NCI-H2227 (cell line): ENCODE measurements at regions not wholly inside any gene's neighbourhood (a gene's known extent, or its start where the extent isn't known, plus 50 kb on each side); places are given as distances from the start of the nearest gene placed in this dataset.

Experiments used
- DNase-seq: peaks from one replicate; lab custom pipeline; 2025; ENCODE audit not compliant: unreplicated experiment; lab: John Stamatoyannopoulos, UW

DNA sequence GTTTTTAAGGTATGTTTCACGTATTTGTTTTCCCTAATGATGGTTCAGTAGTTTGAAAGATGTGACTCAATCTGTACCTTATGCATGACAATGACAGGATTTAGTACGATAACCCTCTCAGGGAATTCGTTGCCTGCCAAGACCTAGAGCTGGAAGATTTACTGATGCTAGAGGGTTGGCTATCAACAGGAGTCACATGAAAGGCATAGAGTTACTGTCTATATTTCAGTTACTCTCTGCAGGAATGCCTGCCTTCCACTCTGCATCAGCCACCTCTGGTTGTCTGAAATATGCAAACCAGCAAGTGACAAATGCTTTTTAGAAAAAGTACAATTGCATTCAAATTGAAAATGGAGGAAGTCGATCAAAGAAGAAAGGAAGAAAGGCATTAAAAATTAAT is 276.3 kb upstream of the RAG2 start:
- no peak for DNase-seq

DNA sequence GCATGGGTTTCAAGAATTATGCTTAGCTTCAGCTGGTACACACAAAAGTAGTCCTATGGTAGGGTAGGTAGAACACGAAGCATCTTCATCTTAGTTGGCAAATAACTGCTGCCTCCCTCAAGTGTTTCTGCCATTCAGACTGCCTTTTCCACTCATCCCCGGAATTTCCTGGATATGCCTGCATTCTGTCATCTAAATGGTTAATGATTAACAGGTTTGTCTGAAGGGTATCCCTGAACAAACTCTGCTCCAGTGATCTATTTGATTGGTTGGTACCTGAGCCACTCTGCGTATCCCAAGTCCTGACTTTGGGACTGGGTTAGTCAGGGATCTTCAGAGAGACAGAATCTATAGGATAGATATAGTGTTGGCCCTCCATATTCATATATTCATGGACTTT is 272.3 kb upstream of the RAG2 start:
- no peak for DNase-seq

DNA sequence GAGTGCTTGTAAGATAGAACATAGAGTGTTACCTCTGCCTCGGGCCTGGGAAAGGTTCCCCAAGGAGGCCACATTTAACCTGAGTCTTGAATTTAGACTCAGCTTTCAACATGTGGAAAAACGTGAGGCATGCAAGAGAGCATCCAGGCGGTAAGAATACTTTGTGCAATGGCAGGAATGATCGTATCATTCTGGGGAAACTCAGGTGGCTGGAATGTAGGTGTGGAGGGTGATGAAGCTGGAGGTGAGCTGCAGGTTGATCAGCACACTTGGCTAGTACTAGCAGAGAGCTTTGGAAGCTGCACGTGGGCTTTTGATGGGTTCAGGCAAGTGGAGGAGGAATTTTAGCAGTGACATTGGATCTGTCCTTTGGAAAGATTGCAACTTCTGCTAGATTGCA is 270.3 kb upstream of the RAG2 start:
- DNase-seq: no peak

DNA sequence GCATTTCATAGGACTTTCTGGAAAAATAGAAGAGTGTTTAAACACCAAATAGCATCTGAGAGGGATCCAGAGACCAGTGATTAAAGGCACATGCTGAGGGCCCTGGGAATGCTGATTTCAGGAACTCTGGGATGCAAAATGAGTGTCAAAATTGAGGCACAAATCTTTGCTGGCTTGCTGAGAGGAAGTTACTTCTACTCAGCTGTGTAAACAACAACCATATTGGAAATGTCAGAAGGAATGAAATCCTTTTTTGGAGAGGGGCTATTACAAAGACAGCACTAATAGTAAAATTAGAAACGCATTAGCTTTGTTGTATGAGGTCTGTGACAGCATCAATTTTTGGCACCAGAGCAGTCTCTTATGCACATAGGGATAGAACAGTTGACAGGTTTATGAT is 267.8 kb upstream of the RAG2 start:
- no peak for DNase-seq

DNA sequence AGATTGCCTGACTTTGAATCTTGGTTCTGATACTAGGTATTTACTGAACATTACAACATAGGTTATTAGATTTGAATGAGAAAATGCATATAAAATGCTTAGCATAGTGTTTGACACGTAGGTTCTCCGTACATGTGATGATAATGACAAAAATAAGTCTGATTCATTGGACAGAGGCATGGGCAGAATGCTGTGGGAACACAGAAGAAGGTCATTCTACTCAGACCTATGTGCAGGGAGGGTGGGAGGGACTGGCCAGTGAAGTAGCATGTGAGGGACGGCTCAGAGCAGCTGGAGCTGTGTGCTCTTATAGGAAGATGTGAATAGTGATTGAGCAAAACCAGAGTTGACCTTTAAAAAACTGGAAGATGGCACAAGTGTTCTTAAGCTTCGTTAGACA is 256.8 kb upstream of the RAG2 start:
- DNase-seq: no peak

- no peak for DNase-seq
Measured at GRCh38 chr11:36848660-36849059, 250.6 kb upstream of the RAG2 start.

DNA sequence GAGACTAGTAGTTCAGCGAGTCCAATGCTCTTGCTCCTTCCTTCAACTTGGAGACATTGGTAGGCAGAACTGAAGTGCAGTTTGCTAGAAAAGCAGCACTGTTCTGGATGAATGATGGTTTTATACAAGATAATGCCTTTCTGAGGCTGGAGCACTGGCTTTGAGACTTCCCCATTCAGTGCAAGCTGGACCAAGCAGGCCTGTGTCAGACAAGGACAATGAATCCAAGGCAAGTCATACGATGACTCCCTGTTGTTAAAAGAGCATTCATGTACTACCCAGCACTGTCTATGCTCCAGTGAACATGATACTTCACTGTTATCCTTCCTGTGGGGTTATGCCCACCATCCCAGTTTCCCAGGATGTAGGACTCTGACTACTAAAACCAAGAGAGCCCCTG is 242.3 kb upstream of the RAG2 start:
- DNase-seq: no peak

DNA sequence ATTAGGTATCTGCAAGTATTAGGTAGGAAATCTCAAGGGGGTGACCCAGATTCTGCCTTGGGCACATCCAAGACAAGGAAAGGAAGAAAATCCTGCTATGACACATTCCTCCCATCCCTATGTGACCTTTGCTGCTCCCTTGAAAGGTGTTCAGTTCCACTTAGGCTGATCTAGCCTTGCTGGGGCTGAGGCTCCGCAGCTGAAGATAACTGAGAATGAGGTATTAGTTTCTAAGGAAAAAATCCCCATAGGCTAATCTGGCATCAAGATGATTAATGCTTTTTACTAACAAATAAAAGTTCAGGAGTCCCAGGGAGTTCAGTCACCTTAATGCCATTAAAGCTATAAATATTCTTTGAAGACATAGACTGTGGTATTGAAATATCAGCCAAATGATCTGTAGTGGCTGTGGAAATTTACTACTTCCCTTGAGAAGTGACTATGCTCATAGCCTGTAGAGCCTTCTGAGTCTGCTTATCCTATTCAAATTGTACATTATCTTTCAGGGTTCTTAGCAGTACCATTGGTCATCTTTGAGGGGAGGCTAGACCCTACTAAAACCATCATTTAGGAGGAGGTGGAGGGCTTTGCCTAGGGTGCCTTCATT is 239.9 kb upstream of the RAG2 start:
- DNase-seq: no peak

GRCh38 chr11:36825251-36825650 is 227.2 kb upstream of the RAG2 start:
- DNase-seq: no peak

DNA sequence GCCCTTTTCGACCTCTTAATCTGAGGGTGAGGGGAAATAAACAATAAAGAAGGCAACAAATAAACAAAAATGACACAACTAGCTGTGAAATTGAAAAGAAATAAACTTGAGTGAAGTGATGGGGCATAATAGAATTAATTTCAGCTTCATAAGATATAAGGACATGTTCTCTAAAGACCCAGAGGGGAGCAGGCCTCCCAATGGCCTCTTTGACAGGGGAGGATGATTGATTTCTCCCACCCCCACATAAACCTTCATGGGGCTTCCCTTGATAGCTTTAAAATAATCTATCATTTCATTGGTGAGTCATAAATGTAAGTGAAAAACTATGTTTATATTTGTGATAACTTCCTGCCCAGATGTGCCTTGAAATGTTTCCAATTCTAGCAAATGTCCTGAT is 226.3 kb upstream of the RAG2 start:
- DNase-seq: no peak

GRCh38 chr11:36822829-36823228 is 224.8 kb upstream of the RAG2 start:
- DNase-seq: no peak

- no peak for DNase-seq
Measured at GRCh38 chr11:36818410-36818809, 220.4 kb upstream of the RAG2 start.

GRCh38 chr11:36817336-36817965 is 219.4 kb upstream of the RAG2 start:
- DNase-seq: no peak

- no peak for DNase-seq
Measured at GRCh38 chr11:36809303-36809702, 211.3 kb upstream of the RAG2 start.

- no peak for DNase-seq
Measured at GRCh38 chr11:36807871-36808270, 209.8 kb upstream of the RAG2 start.

DNA sequence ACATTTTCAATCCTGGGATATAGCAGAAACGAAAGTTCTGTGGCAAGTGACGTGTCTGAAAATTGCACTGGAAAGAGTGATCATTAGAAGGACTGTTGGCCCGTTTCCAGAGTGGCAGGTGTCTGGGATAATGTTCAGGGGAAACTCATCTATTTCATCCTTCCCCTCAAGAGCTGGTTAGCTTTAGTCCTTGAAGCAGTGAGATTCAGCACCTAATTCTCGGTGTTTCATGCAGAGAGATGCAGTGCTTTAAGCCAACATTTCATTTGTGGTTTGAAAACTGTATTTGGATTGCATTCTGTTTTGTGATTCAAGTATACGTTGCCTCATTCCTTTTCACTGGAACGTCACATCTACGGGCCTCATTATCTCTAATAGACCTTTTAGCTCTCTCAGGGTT is 205.0 kb upstream of the RAG2 start:
- peak; percentile 76 for DNase-seq

DNA sequence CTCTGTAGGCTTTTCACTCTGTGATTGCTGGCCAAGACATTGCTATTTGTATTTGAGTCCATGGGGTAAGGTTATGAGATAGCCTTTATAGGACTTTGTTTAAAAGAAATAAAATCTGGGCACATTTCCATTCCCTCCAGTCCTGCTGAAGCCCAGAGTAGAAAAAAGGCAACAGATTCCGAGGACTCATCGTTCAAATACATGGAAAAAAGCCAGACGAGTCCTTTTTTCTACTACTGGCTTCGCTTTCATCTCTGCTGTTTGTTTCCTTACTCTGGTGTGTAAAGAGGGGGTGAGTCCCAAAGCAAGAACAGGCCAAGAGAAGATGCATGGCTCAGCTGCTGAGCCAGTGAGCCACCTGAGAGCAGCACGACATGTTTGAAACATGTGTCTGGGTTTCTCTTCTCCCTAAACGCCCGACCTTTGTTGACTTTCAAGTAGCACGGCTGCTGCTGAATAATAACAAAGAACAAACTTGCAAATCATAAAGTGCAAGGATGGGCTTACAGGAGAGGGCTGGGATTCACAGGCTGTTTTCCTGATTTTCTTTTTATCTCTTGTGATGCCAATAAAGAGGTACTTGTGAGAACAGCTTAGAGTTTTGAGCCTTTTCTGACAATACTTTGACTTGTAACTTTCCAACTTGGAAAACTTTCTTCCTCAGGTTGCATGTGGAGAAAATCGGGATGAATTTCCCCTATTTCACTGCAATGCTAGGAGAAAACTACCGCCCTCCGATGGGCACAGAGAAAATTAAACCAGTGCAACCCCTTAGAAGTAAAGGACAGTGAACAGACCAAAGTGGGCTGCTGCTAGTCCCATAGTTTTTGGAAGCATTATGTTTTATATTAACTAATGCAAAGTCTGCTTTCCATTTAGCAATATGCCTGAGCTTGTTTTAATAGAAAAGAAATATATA is 195.2 kb upstream of the RAG2 start:
- DNase-seq: peak; percentile 20

DNA sequence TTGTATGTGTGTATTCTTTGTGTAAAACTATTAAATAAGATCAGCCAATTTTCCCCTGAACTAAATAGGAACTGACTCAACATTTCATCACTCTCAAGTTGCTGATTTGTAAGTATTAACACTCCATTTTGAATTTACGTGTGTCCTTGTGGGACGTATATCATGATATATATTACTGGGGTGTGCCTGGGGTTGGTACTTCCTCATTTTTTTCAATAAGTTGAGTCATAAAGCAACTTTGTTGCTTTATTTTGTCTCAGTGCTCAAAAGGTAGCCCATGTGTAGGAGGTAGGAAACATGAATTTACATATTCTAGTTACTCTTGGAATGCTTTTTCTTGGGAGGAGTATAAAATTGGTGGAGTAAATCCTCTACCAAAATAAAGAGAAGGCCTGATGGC is 193.9 kb upstream of the RAG2 start:
- DNase-seq: no peak

DNA sequence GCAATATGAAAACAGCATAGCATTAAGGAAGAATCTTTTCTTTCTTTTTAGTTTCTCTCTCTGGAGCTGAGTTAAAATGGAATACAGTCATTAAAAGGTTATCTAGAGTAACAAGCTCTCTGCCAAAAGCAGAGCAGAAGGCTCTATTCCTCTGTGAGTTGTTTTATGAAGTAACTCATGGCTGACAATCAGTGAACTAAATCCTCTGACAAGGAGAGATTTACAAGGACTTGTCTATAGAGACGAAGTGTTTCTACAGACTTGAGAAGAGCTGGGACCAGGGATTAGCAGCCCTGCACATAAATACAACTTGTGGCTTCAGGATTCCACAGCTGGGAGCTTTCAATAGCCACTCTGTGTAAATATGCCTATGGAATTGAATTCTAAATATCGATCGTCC is 192.5 kb upstream of the RAG2 start:
- DNase-seq: no peak

GRCh38 chr11:36783808-36784207 is 185.8 kb upstream of the RAG2 start:
- DNase-seq: no peak

DNA sequence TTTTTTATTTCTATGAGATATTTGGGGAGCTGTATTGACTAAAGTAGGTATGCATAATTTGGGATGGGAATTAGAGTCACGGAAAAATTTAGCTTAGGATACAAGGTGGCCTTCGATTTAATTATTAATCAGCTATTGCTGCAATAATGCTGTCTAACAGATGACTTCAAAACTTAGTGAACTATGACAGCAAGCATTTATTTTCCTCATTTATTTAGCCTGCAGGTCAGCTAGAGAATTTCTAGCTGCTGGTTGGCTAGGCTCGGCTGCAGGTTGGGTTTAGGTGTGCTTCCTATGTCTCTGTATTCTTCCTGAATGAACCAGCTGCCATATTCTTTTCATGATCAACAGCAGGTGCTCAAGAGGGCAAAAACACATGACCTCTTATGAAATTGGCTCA is 181.8 kb upstream of the RAG2 start:
- DNase-seq: no peak

GRCh38 chr11:36777311-36777710 is 179.3 kb upstream of the RAG2 start:
- DNase-seq: no peak
